DOHH2 (cell line): ENCODE measurements at regions not wholly inside any gene's neighbourhood (a gene's known extent, or its start where the extent isn't known, plus 50 kb on each side); places are given as distances from the start of the nearest gene placed in this dataset.

ENCODE experiments used
- H3F3A ChIP-seq: fragments of 200-600 bp; sonication (generic), shearing (Covaris generic); 2 replicates; pipeline ENCODE4 v1.6.0; 2016; ENCODE audit warnings: antibody characterized with exemption, mild to moderate bottlenecking; ENCODE audit not compliant: control insufficient read depth, insufficient read depth
- H3K27ac ChIP-seq: fragments of 200-600 bp; sonication (generic); 2 replicates; pipeline ENCODE4 v1.5.1; 2014; ENCODE audit warnings: low read depth, mild to moderate bottlenecking, low read length, moderate library complexity
- H3K27me3 ChIP-seq: fragments of 200-600 bp; sonication (generic); 2 replicates; pipeline ENCODE4 v1.6.1; 2014; ENCODE audit warnings: mild to moderate bottlenecking, low read length, mixed read lengths; ENCODE audit not compliant: control insufficient read depth
- H3K36me3 ChIP-seq: fragments of 200-600 bp; sonication (generic); 2 replicates; pipeline ENCODE4 v1.6.1; 2014; ENCODE audit warnings: mild to moderate bottlenecking, low read length, moderate library complexity, mixed read lengths; ENCODE audit not compliant: control insufficient read depth
- H3K4me1 ChIP-seq: fragments of 200-600 bp; sonication (generic); 2 replicates; pipeline ENCODE4 v1.6.1; 2014; ENCODE audit warnings: mild to moderate bottlenecking, low read length, mixed read lengths; ENCODE audit not compliant: control insufficient read depth
- H3K4me2 ChIP-seq: fragments of 200-600 bp; sonication (generic); 2 replicates; pipeline ENCODE4 v1.6.0; 2014; ENCODE audit warnings: mild to moderate bottlenecking, low read length, moderate library complexity
- H3K4me3 ChIP-seq: fragments of 200-600 bp; sonication (generic); 2 replicates; pipeline ENCODE4 v1.5.1; 2014; ENCODE audit warnings: mild to moderate bottlenecking, low read length, mixed read lengths
- H3K79me2 ChIP-seq: fragments of 200-600 bp; sonication (generic); 2 replicates; pipeline ENCODE4 v1.6.1; 2014; ENCODE audit warnings: mild to moderate bottlenecking, low read length, mixed read lengths; ENCODE audit not compliant: control insufficient read depth
- H3K9me2 ChIP-seq: fragments of 200-600 bp; sonication (generic); replicated peaks from 2 replicates; pipeline ENCODE4 v1.6.1; 2014; ENCODE audit warnings: mild to moderate bottlenecking, low read length, mixed read lengths; ENCODE audit not compliant: control insufficient read depth
- H3K9me3 ChIP-seq: fragments of 200-600 bp; sonication (generic); 2 replicates; pipeline ENCODE4 v1.6.1; 2014; ENCODE audit warnings: antibody characterized with exemption, low read length, mixed read lengths; ENCODE audit not compliant: control insufficient read depth, insufficient read depth
- H4K20me1 ChIP-seq: fragments of 200-600 bp; sonication (generic); 2 replicates; pipeline ENCODE4 v1.6.0; 2014; ENCODE audit warnings: low read depth, mild to moderate bottlenecking, antibody characterized with exemption, low read length, moderate library complexity; ENCODE audit not compliant: control insufficient read depth, insufficient read depth
- EZH2phosphoT487 ChIP-seq: fragments of 200-600 bp; sonication (generic); IDR thresholded peaks from 2 replicates; pipeline ENCODE4 v1.6.1; 2017; ENCODE audit warnings: borderline replicate concordance, mild to moderate bottlenecking, antibody characterized with exemption, low read length, moderate library complexity, mixed read lengths
- TF ChIP-seq, protein P1 (sequence below): fragments of 200-600 bp; sonication (generic); IDR thresholded peaks from one replicate; pipeline ENCODE4 v1.5.1; 2014; ENCODE audit warnings: antibody characterized with exemption, mild to moderate bottlenecking, low read depth, low read length; ENCODE audit not compliant: poor library complexity, severe bottlenecking

DNA sequence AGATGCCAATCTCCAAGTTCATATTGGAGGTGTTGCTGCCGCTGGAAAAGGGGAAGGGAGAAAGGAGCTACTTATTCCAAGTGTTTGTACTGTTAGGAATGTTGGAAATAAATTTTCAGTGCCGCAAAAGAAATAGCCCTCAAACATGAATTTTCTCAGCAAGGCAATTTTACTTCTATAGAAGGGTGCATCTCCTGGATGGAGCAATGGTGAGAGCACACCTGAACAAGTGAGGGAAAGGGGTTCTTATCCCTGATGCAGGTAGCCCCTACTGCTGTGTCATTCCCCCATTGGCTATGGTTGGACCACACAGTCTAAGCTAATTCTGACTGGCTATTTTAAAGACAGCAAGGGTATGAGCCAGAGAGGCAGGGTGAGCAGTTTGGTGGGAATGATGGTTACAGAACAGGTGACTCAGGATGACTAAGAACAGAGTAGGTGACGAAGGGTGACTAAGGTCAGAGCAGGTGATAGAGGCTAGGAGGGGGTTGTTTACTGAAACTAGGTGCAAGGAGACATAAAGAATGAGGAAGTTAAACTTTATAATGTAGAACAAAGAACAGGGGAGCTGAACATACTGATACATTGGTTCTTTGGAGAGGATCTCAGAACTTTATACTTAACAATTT is 503.5 kb downstream of the EDEM1 start:
- H3K4me1 ChIP-seq = no peaks in the 10 kb centered on the region
- H3F3A ChIP-seq = no peaks in the 10 kb centered on the region
- no peaks in the 10 kb centered on the region for H3K9me2 ChIP-seq
- no peaks in the 10 kb centered on the region for H3K36me3 ChIP-seq
- no peak overlapping the region for H3K4me3 ChIP-seq
- TF ChIP-seq, protein P1, sequence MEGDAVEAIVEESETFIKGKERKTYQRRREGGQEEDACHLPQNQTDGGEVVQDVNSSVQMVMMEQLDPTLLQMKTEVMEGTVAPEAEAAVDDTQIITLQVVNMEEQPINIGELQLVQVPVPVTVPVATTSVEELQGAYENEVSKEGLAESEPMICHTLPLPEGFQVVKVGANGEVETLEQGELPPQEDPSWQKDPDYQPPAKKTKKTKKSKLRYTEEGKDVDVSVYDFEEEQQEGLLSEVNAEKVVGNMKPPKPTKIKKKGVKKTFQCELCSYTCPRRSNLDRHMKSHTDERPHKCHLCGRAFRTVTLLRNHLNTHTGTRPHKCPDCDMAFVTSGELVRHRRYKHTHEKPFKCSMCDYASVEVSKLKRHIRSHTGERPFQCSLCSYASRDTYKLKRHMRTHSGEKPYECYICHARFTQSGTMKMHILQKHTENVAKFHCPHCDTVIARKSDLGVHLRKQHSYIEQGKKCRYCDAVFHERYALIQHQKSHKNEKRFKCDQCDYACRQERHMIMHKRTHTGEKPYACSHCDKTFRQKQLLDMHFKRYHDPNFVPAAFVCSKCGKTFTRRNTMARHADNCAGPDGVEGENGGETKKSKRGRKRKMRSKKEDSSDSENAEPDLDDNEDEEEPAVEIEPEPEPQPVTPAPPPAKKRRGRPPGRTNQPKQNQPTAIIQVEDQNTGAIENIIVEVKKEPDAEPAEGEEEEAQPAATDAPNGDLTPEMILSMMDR = no peak
- TF ChIP-seq EZH2phosphoT487 = no peak
- no peaks in the 10 kb centered on the region for H4K20me1 ChIP-seq
- H3K4me2 ChIP-seq = no peak overlapping the region
- H3K79me2 ChIP-seq = no peaks in the 10 kb centered on the region
- H3K27ac ChIP-seq = no peak overlapping the region
- H3K27me3 ChIP-seq = no peaks in the 10 kb centered on the region
- no peaks in the 10 kb centered on the region for H3K9me3 ChIP-seq

DNA sequence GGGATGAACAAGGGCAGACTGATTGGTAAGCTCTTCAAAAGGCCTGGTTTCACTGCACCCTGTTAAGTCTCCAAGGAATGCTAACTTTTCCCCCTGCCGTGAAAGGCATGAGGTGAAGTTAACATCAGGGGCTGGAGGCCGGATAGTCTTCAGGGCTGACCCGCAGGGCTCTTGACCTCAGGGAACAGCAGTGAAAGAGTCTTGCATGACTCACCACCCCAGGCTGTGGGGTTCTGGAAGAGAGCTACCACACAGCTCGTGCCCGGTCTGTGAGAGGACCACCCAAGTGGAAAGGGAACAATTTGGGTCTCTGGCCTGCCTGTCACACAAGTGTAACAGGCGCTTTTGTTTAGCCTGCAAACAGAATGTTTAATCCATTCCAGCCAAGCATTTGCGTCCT is 504.9 kb downstream of the EDEM1 start:
- Histone ChIP-seq H3K9me2 (no peaks in the 10 kb centered on the region), H3K4me2 (no peak overlapping the region), H3F3A (no peaks in the 10 kb centered on the region), H3K9me3 (no peaks in the 10 kb centered on the region), H4K20me1 (no peaks in the 10 kb centered on the region), H3K36me3 (no peaks in the 10 kb centered on the region), H3K27ac (no peak overlapping the region), H3K4me1 (no peaks in the 10 kb centered on the region), H3K4me3 (no peak overlapping the region), H3K27me3 (no peaks in the 10 kb centered on the region), H3K79me2 (no peaks in the 10 kb centered on the region)
- TF ChIP-seq, protein P1 = no peak
- TF ChIP-seq EZH2phosphoT487 = no peak

- Histone ChIP-seq H3K79me2 (no peaks in the 10 kb centered on the region), H3F3A (no peaks in the 10 kb centered on the region), H3K4me2 (no peak overlapping the region), H3K4me3 (no peak overlapping the region), H4K20me1 (no peaks in the 10 kb centered on the region), H3K36me3 (no peaks in the 10 kb centered on the region), H3K9me3 (no peaks in the 10 kb centered on the region), H3K9me2 (no peaks in the 10 kb centered on the region), H3K27ac (no peak overlapping the region), H3K4me1 (no peaks in the 10 kb centered on the region), H3K27me3 (no peaks in the 10 kb centered on the region)
- TF ChIP-seq EZH2phosphoT487 = no peak
- TF ChIP-seq, protein P1 = no peak
Observed at GRCh38 chr3:5694266-5694665, 506.8 kb downstream of the EDEM1 start.
